Neural cell (in vitro differentiated cells): ENCODE measurements at regions not wholly inside any gene's neighbourhood (a gene's known extent, or its start where the extent isn't known, plus 50 kb on each side); places are given as distances from the start of the nearest gene placed in this dataset.

Experiments used
- H2AFZ ChIP-seq: fragments of 200-600, 300-800 bp; sonication (generic), shearing (Covaris generic); 2 replicates; pipeline ENCODE4 v1.6.0; 2014; ENCODE audit warnings: low read depth, mild to moderate bottlenecking, antibody characterized with exemption, low read length, moderate library complexity
- H3F3A ChIP-seq: fragments of 200-600 bp; shearing (Covaris generic); 2 replicates; pipeline ENCODE4 v1.6.1; 2016; ENCODE audit warnings: mild to moderate bottlenecking, moderate library complexity, mixed read lengths, antibody characterized with exemption, low read length; ENCODE audit not compliant: insufficient read depth, poor library complexity, severe bottlenecking
- H3K27ac ChIP-seq: fragments of 200-600, 300-800 bp; sonication (generic), shearing (Covaris generic); 2 replicates; pipeline ENCODE4 v1.5.1; 2014; ENCODE audit warnings: mild to moderate bottlenecking, low read length, moderate library complexity
- H3K27me3 ChIP-seq: fragments of 300-800, 200-600 bp; sonication (generic), shearing (Covaris generic); 2 replicates; pipeline ENCODE4 v1.6.0; 2014; ENCODE audit warnings: mild to moderate bottlenecking, low read depth, low read length, moderate library complexity; ENCODE audit not compliant: insufficient read depth
- H3K36me3 ChIP-seq: fragments of 300-800, 200-600 bp; sonication (generic), shearing (Covaris generic); 2 replicates; pipeline ENCODE4 v1.5.1; 2014; ENCODE audit warnings: mild to moderate bottlenecking, antibody characterized with exemption, low read length, moderate library complexity; ENCODE audit not compliant: insufficient read depth
- H3K4me2 ChIP-seq: fragments of 300-800, 200-600 bp; sonication (generic), shearing (Covaris generic); 2 replicates; pipeline ENCODE4 v1.6.0; 2014; ENCODE audit warnings: mild to moderate bottlenecking, low read length
- H3K4me3 ChIP-seq: fragments of 300-800, 200-600 bp; sonication (generic), shearing (Covaris generic); 2 replicates; pipeline ENCODE4 v1.5.1; 2014; ENCODE audit warnings: mild to moderate bottlenecking, low read length, moderate library complexity
- H3K79me2 ChIP-seq: fragments of 200-600 bp; shearing (Covaris generic); replicated peaks from 2 replicates; pipeline ENCODE4 v1.6.0; 2014; ENCODE audit warnings: mild to moderate bottlenecking, low read length, moderate library complexity; ENCODE audit not compliant: insufficient read depth
- H3K9ac ChIP-seq: fragments of 300-800, 200-600 bp; sonication (generic), shearing (Covaris generic); 2 replicates; pipeline ENCODE4 v1.6.1; 2016; ENCODE audit warnings: mild to moderate bottlenecking, low read length, mixed read lengths
- H3K9me2 ChIP-seq: fragments of 200-600 bp; shearing (Covaris generic); 2 replicates; pipeline ENCODE4 v1.6.1; 2016; ENCODE audit warnings: mild to moderate bottlenecking, low read length, mixed read lengths; ENCODE audit not compliant: insufficient read depth
- H3K9me3 ChIP-seq: fragments of 200-600, 300-800 bp; sonication (generic), shearing (Covaris generic); 2 replicates; pipeline ENCODE4 v1.6.1; 2016; ENCODE audit warnings: mild to moderate bottlenecking, mixed run types, low read length, moderate library complexity, mixed read lengths
- H4K20me1 ChIP-seq: fragments of 200-600 bp; shearing (Covaris generic); 2 replicates; pipeline ENCODE4 v1.6.1; 2016; ENCODE audit warnings: mild to moderate bottlenecking, mixed run types; ENCODE audit not compliant: insufficient read depth
- CTCF ChIP-seq: fragments of 450-650 bp; IDR thresholded peaks from 2 replicates; pipeline ENCODE4 v1.5.1; 2014; ENCODE audit warnings: antibody characterized with exemption, mild to moderate bottlenecking, moderate library complexity; ENCODE audit not compliant: poor library complexity, severe bottlenecking
- EP300 ChIP-seq: fragments of 450-650 bp; conservative IDR thresholded peaks from 2 replicates; pipeline ENCODE4 v1.6.1; 2014; ENCODE audit warnings: antibody characterized with exemption, mild to moderate bottlenecking, moderate library complexity; ENCODE audit not compliant: poor library complexity, severe bottlenecking
- EZH2 ChIP-seq: fragments of 200-600, 300-800 bp; shearing (Covaris generic), sonication (generic); IDR thresholded peaks from 2 replicates; pipeline ENCODE4 v1.6.1; 2014; ENCODE audit warnings: antibody characterized with exemption, low read length, borderline replicate concordance, mild to moderate bottlenecking; ENCODE audit not compliant: insufficient read depth, poor library complexity, severe bottlenecking
- MXI1 ChIP-seq: fragments of 450-650 bp; conservative IDR thresholded peaks from 2 replicates; pipeline ENCODE4 v1.6.1; 2014; ENCODE audit warnings: antibody characterized with exemption, mild to moderate bottlenecking; ENCODE audit not compliant: poor library complexity, severe bottlenecking
- POLR2AphosphoS5 ChIP-seq: IDR thresholded peaks from 2 replicates; pipeline ENCODE4 v1.6.1; 2012
- RAD21 ChIP-seq: fragments of 450-650 bp; conservative IDR thresholded peaks from 2 replicates; pipeline ENCODE4 v1.6.1; 2014; ENCODE audit warnings: antibody characterized with exemption, mild to moderate bottlenecking, moderate library complexity
- REST ChIP-seq: IDR thresholded peaks from 2 replicates; pipeline ENCODE4 v1.6.1; 2012; ENCODE audit warnings: borderline replicate concordance
- SMC3 ChIP-seq: fragments of 450-650 bp; conservative IDR thresholded peaks from 2 replicates; pipeline ENCODE4 v1.6.1; 2014; ENCODE audit warnings: antibody characterized with exemption, mild to moderate bottlenecking, moderate library complexity; ENCODE audit not compliant: poor library complexity
- TAF1 ChIP-seq: IDR thresholded peaks from 2 replicates; pipeline ENCODE4 v1.6.1; 2012; ENCODE audit warnings: low read depth

- no peak overlapping the region for H3K27ac ChIP-seq
- no peak overlapping the region for H2AFZ ChIP-seq
Measured at GRCh38 chr5:120052916-120053828, 410.9 kb upstream of the PRR16 start.

GRCh38 chr5:120053841-120054240, 410.3 kb upstream of the PRR16 start:
- TF ChIP-seq TAF1, result no peak
- TF ChIP-seq POLR2AphosphoS5, result no peak
- no peak for TF ChIP-seq EP300
- no peak for TF ChIP-seq MXI1
- no peak for TF ChIP-seq RAD21
- no peak for TF ChIP-seq SMC3
- TF ChIP-seq REST, result no peak
- TF ChIP-seq CTCF, result no peak
- no peak for TF ChIP-seq EZH2
- Histone ChIP-seq H2AFZ (no peak overlapping the region), H3K9me2 (no peaks in the 10 kb centered on the region), H3K36me3 (no peaks in the 10 kb centered on the region), H3F3A (no peaks in the 10 kb centered on the region), H3K9me3 (no peaks in the 10 kb centered on the region), H3K79me2 (no peaks in the 10 kb centered on the region), H3K4me3 (no peak overlapping the region), H3K4me2 (no peak overlapping the region), H3K27ac (no peak overlapping the region), H4K20me1 (no peaks in the 10 kb centered on the region), H3K27me3 (no peaks in the 10 kb centered on the region), H3K9ac (no peak overlapping the region)

More at GRCh38 chr5:120052916-120053828, 410.9 kb upstream of the PRR16 start:
- H3K9me3 ChIP-seq, result no peaks in the 10 kb centered on the region
- H4K20me1 ChIP-seq, result no peaks in the 10 kb centered on the region
- H3K79me2 ChIP-seq, result no peaks in the 10 kb centered on the region
- no peak overlapping the region for H3K4me3 ChIP-seq
- no peak overlapping the region for H3K4me2 ChIP-seq
- TF ChIP-seq EP300 (no peak), RAD21 (no peak), SMC3 (no peak), EZH2 (no peak), POLR2AphosphoS5 (no peak), MXI1 (no peak), TAF1 (no peak), CTCF (no peak)
- no peaks in the 10 kb centered on the region for H3F3A ChIP-seq
- no peak overlapping the region for H3K9ac ChIP-seq
- no peaks in the 10 kb centered on the region for H3K9me2 ChIP-seq
- H3K27me3 ChIP-seq, result no peaks in the 10 kb centered on the region
- no peaks in the 10 kb centered on the region for H3K36me3 ChIP-seq
